Right lobe of liver (tissue), 6 donors: ENCODE measurements at regions not wholly inside any gene's neighbourhood (a gene's known extent, or its start where the extent isn't known, plus 50 kb on each side); places are given as distances from the start of the nearest gene placed in this dataset.
A peak's percentile ranks its signal among the peaks of the same experiment; 100 is the strongest.
"Not testable (repeated sequence)": the region's sequence is repeated elsewhere in the genome, so short reads cannot be mapped to it uniquely, and the experiment has no call there.

Experiments used
- ATAC-seq, 4 donors: fragments of 200-7000 bp; cut with Tn5 transposase; one replicate each; pipeline ENCODE4 v1.9.1; 2020; ENCODE audit warnings: mild to moderate bottlenecking in 4 of 4, moderate library complexity in 4 of 4
- DNase-seq, 3 donors: peaks; one replicate each; pipeline ENCODE4 v3.0.0-alpha.2; 2020
- H3K27ac ChIP-seq, 3 donors: fragments of 200-600 bp; one replicate each; pipeline ENCODE4 v1.8.0; 2022
- H3K27me3 ChIP-seq, 2 donors: fragments of 200-600 bp; one replicate each; pipeline ENCODE4 v1.8.0; 2022
- H3K36me3 ChIP-seq, 4 donors: fragments of 200-600 bp; sonication (generic) in 1 of 4; one replicate each; pipeline versions ENCODE4 v1.5.1 to v1.8.0; 2017 to 2022; ENCODE audit warnings: control low read depth in 1 of 4
- H3K4me1 ChIP-seq, 4 donors: fragments of 200-600 bp; sonication (generic) in 1 of 4; one replicate each; pipeline versions ENCODE4 v1.5.1 to v1.8.0; 2017 to 2022; ENCODE audit warnings: control low read depth in 1 of 4
- H3K4me3 ChIP-seq, 3 donors: fragments of 200-600 bp; one replicate each; pipeline ENCODE4 v1.8.0; 2022
- H3K9me3 ChIP-seq, 4 donors: fragments of 200-600 bp; sonication (generic) in 1 of 4; one replicate each; pipeline versions ENCODE4 v1.5.1 to v1.8.0; 2017 to 2022; ENCODE audit warnings: control low read depth in 1 of 4
- POLR2A ChIP-seq: fragments of 450-650 bp; IDR thresholded peaks from one replicate; pipeline ENCODE4 v1.6.1; 2017; ENCODE audit warnings: antibody characterized with exemption, mild to moderate bottlenecking
- WGBS: methylation state at CpG from one replicate; pipeline ENCODE4 v1.1.6; 2018; ENCODE audit warnings: low coverage, low lambda C conversion rate; ENCODE audit not compliant: insufficient coverage; ENCODE audit errors: missing lambda C conversion rate; 5-methylcytosine and 5-hydroxymethylcytosine counted together
- intact Hi-C, 2 donors: fragments of 100-400 bp; cut with DNase I; formaldehyde crosslinking; loops; one replicate each; pipeline versions ENCODE4 v1.11.2 to v1.14.1; 2022
- TF ChIP-seq, protein P1 (sequence below), 4 donors: fragments of 200-600 bp in 3 of 4; fragments of 450-650 bp in 1 of 4; IDR thresholded peaks; one replicate each; pipeline versions ENCODE4 v1.5.1 to v1.8.0; 2016 to 2022; ENCODE audit warnings: antibody characterized with exemption in 4 of 4, mild to moderate bottlenecking in 2 of 4
- donor health status: DM: no; HTN: yes; CAD: no.
- donor health status: DM: no; HTN: no; CAD: no.
- donor health status: DM: no; HTN: no; CAD: no.
- donor health status: DM: no; HTN: yes; CAD: no.
- donor health status: DM: no; HTN: yes; CAD: no.

DNA sequence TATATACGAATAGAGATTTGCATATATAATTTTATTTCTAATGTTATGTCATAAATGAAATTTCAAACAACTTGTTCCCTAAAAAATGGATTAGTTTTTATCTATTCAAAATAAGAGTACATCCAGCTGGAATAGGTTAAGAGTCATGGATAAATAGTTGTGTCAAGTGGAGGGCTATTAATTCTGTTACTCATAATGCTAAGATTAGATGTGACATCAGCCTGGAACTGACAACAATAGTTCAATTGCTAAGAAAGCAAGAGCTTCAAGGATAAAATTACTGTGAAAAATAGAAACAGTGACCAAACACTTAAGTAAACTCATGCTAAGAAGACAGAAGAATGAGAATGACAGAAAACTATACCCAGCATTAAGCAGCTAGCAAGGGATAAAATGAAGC is 92.2 kb upstream of the CDH9 start:
- no peak for TF ChIP-seq POLR2A
- TF ChIP-seq, protein P1, sequence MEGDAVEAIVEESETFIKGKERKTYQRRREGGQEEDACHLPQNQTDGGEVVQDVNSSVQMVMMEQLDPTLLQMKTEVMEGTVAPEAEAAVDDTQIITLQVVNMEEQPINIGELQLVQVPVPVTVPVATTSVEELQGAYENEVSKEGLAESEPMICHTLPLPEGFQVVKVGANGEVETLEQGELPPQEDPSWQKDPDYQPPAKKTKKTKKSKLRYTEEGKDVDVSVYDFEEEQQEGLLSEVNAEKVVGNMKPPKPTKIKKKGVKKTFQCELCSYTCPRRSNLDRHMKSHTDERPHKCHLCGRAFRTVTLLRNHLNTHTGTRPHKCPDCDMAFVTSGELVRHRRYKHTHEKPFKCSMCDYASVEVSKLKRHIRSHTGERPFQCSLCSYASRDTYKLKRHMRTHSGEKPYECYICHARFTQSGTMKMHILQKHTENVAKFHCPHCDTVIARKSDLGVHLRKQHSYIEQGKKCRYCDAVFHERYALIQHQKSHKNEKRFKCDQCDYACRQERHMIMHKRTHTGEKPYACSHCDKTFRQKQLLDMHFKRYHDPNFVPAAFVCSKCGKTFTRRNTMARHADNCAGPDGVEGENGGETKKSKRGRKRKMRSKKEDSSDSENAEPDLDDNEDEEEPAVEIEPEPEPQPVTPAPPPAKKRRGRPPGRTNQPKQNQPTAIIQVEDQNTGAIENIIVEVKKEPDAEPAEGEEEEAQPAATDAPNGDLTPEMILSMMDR (IDR thresholded peaks at IDR 0.05), result no peak
- Histone ChIP-seq H3K36me3 (no peaks in the 10 kb centered on the region), H3K27me3 (no peaks in the 10 kb centered on the region), H3K27ac (no peak overlapping the region), H3K9me3 (no peaks in the 10 kb centered on the region), H3K4me3 (no peak overlapping the region), H3K4me1 (no peaks in the 10 kb centered on the region)
- no peak for DNase-seq
- intact Hi-C loops, result no loop called here
- WGBS, result 48% methylated on average over 1 of the region's 1 CpG
- no peak for ATAC-seq

DNA sequence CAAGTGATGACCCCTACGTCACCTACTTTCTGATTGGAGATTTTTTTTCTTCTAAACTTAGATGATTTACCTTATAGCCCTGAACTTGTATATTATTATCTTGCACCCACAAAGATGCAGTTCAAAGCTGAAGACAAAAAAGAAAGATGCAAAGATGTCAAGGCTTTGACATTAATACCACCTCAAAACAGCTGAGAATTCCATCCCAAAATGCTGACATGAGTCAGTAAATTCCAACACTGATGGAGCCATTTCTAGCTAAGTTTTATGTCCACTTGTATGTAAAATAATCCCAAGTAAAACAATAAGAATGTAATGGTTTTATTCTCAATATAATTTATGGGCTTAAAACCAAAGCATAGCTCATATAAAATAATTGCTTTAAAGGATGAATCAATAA is 91.5 kb upstream of the CDH9 start:
- no peak for ATAC-seq
- H3K4me1 ChIP-seq, result no peaks in the 10 kb centered on the region
- intact Hi-C loops, result no loop called here

DNA sequence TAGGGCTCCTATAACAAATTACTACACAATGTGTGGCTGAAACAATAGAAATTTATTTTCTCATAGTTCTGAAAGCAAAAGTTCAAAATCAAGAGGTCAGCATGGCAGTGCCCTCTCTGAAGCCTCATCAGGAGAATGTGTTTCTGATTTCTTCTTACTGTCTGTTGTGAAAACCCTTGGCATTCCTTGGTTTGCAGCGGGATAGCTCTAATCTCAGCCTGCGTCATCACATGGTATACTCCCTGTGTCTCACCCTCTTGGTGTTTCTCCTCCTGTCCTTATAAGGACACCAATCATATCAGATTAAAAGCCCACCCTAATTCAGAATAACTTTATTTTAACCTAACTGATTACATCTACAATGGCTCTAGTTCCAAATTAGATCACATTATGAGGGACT is 87.5 kb upstream of the CDH9 start:
- H3K4me3 ChIP-seq, result no peak overlapping the region
- DNase-seq (no peak), ATAC-seq (no peak)
- no peaks in the 10 kb centered on the region for H3K9me3 ChIP-seq
- no peaks in the 10 kb centered on the region for H3K27me3 ChIP-seq
- H3K4me1 ChIP-seq, result no peaks in the 10 kb centered on the region
- WGBS, result 73% methylated on average over 2 of the region's 2 CpGs
- TF ChIP-seq, protein P1 (IDR thresholded peaks at IDR 0.05), result no peak
- TF ChIP-seq POLR2A, result no peak
- no peak overlapping the region for H3K27ac ChIP-seq
- H3K36me3 ChIP-seq, result no peaks in the 10 kb centered on the region
- intact Hi-C loops, result no loop called here

More for the DNA sequence above, 91.5 kb upstream of the CDH9 start:
- Histone ChIP-seq H3K27ac (no peak overlapping the region), H3K36me3 (no peaks in the 10 kb centered on the region), H3K4me3 (no peak overlapping the region), H3K9me3 (no peaks in the 10 kb centered on the region), H3K27me3 (no peaks in the 10 kb centered on the region)
- WGBS, result 78% methylated on average over 1 of the region's 1 CpG
- no peak for TF ChIP-seq POLR2A
- TF ChIP-seq, protein P1 (IDR thresholded peaks at IDR 0.05), result no peak
- no peak for DNase-seq

DNA sequence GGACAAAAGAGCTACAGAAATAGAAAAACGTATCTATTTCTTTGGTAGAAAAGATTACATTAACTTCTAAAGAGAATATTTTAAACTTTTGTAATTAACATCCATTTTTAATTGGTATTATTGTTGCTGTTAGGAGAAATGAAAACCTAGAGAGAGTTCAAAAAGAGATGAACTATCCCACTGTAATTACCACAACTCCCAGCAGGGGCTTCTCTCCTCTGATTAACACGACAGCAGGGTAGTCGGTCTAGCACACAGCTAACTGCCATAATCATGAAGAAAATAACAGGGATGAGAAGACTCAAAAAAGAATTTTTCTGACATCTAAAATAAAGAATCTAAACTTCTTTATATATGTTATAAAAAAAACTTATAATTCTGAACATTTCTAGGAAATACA is 86.2 kb upstream of the CDH9 start:
- H3K36me3 ChIP-seq, result no peaks in the 10 kb centered on the region
- 16% methylated on average over 3 of the region's 3 CpGs for WGBS
- no peak for ATAC-seq
- TF ChIP-seq, protein P1 (IDR thresholded peaks at IDR 0.05), result peak in 3 of 4 donors; percentile 17 to 21 (median 18)
- no peak for TF ChIP-seq POLR2A
- DNase-seq, result no peak
- H3K4me3 ChIP-seq, result no peak overlapping the region
- H3K27ac ChIP-seq, result no peak overlapping the region
- intact Hi-C loops, result no loop called here
- H3K9me3 ChIP-seq, result no peaks in the 10 kb centered on the region
- H3K4me1 ChIP-seq, result no peaks in the 10 kb centered on the region
- H3K27me3 ChIP-seq, result no peaks in the 10 kb centered on the region

DNA sequence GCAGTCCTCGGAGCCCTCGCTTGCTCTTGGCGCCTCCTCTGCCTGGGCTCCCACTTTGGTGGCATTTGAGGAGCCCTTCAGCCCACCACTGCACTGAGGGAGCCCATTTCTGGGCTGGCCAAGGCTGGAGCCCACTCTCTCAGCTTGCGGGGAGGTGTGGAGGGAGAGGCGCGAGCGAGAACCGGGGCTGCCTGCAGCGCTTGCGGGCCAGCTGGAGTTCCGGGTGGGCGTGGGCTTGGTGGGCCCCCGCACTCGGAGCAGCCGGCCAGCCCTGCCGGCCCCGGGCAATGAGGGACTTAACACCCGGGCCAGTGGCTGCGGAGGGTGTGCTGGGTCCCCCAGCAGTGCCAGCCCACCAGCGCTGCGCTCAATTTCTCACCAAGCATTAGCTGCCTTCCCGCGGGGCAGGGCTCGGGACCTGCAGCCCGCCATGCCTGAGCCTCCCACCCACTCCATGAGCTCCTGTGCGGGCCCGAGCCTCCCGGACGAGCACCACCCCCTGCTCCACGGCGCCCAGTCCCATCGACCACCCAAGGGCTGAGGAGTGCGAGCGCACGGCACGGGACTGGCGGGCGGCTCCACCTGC is 81.4 kb upstream of the CDH9 start:
- H3K9me3 ChIP-seq, H3K4me3 ChIP-seq, ATAC-seq, DNase-seq, H3K36me3 ChIP-seq, intact Hi-C loops, H3K27ac ChIP-seq, H3K4me1 ChIP-seq, H3K27me3 ChIP-seq: not testable (repeated sequence)
- 77% methylated on average over 5 of the region's 38 CpGs for WGBS
